Liver (tissue), 8 donors: ENCODE measurements at regions not wholly inside any gene's neighbourhood (a gene's known extent, or its start where the extent isn't known, plus 50 kb on each side); places are given as distances from the start of the nearest gene placed in this dataset.

ENCODE experiments used
- DNase-seq: peaks from one replicate; pipeline ENCODE4 v3.0.0-alpha.2; 2017; ENCODE audit warnings: low spot score
- H3K27ac ChIP-seq, 2 donors: one replicate each; pipeline ENCODE4 v1.7.0; 2013; ENCODE audit warnings: inconsistent platforms in 2 of 2, low read length in 2 of 2, control low read depth in 1 of 2, low read depth in 1 of 2, mild to moderate bottlenecking in 1 of 2
- H3K27me3 ChIP-seq, 4 donors: one replicate each; pipeline versions ENCODE4 v1.6.1 to v1.7.0; 2013; ENCODE audit warnings: low read length in 3 of 4, inconsistent platforms in 1 of 4, mild to moderate bottlenecking in 1 of 4, moderate library complexity in 1 of 4; ENCODE audit not compliant: control insufficient read depth in 4 of 4, insufficient read depth in 4 of 4
- H3K36me3 ChIP-seq, 4 donors: one replicate each; pipeline versions ENCODE4 v1.6.1 to v1.7.0; 2013; ENCODE audit warnings: low read length in 3 of 4, mild to moderate bottlenecking in 3 of 4, low read depth in 1 of 4, moderate library complexity in 1 of 4; ENCODE audit not compliant: control insufficient read depth in 4 of 4, insufficient read depth in 3 of 4
- H3K4me1 ChIP-seq, 4 donors: one replicate each; pipeline versions ENCODE4 v1.6.1 to v1.7.0; 2013; ENCODE audit warnings: low read length in 3 of 4, mild to moderate bottlenecking in 3 of 4, moderate library complexity in 1 of 4; ENCODE audit not compliant: control insufficient read depth in 4 of 4, insufficient read depth in 4 of 4
- H3K4me3 ChIP-seq, 3 donors: one replicate each; pipeline versions ENCODE4 v1.6.1 to v1.7.0; 2013; ENCODE audit warnings: low read length in 3 of 3, control low read depth in 1 of 3, low read depth in 1 of 3, mild to moderate bottlenecking in 1 of 3
- H3K9ac ChIP-seq, 2 donors: one replicate each; pipeline ENCODE4 v1.7.0; 2013; ENCODE audit warnings: low read length in 2 of 2, mild to moderate bottlenecking in 2 of 2, moderate library complexity in 2 of 2, control low read depth in 1 of 2, low read depth in 1 of 2
- H3K9me3 ChIP-seq, 4 donors: one replicate each; pipeline versions ENCODE4 v1.6.1 to v1.7.0; 2013; ENCODE audit warnings: low read length in 3 of 4; ENCODE audit not compliant: control insufficient read depth in 4 of 4
- EGR1 ChIP-seq, 2 donors: IDR thresholded peaks; 2 replicates each; pipeline ENCODE4 v1.6.1; 2016 to 2018; ENCODE audit warnings: antibody characterized with exemption in 2 of 2, low read depth in 2 of 2
- FOXA1 ChIP-seq: IDR thresholded peaks from 2 replicates; pipeline ENCODE4 v1.6.1; 2016; ENCODE audit warnings: antibody characterized with exemption
- HNF4A ChIP-seq, 2 donors: conservative IDR thresholded peaks; 2 replicates each; pipeline ENCODE4 v1.6.1; 2016; ENCODE audit warnings: antibody characterized with exemption in 2 of 2, mild to moderate bottlenecking in 2 of 2
- HNF4G ChIP-seq: IDR thresholded peaks from 2 replicates; pipeline ENCODE4 v1.6.1; 2016; ENCODE audit warnings: antibody characterized with exemption
- JUND ChIP-seq, 2 donors: IDR thresholded peaks; 2 replicates each; pipeline ENCODE4 v1.6.1; 2016; ENCODE audit warnings: antibody characterized with exemption in 2 of 2
- NR2F2 ChIP-seq: IDR thresholded peaks from 2 replicates; pipeline ENCODE4 v1.6.1; 2016; ENCODE audit warnings: antibody characterized with exemption
- RXRA ChIP-seq, 2 donors: IDR thresholded peaks; 2 replicates each; pipeline ENCODE4 v1.6.1; 2017 to 2018; ENCODE audit warnings: antibody characterized with exemption in 2 of 2, mild to moderate bottlenecking in 1 of 2
- SP1 ChIP-seq: IDR thresholded peaks from 2 replicates; pipeline ENCODE4 v1.6.1; 2018; ENCODE audit warnings: antibody characterized with exemption, mild to moderate bottlenecking
- TAF1 ChIP-seq: conservative IDR thresholded peaks from 2 replicates; pipeline ENCODE4 v1.6.1; 2016; ENCODE audit warnings: antibody characterized with exemption, mild to moderate bottlenecking
- YY1 ChIP-seq: IDR thresholded peaks from 2 replicates; pipeline ENCODE4 v1.6.1; 2016; ENCODE audit warnings: antibody characterized with exemption, mild to moderate bottlenecking
- ZBTB33 ChIP-seq: IDR thresholded peaks from 2 replicates; pipeline ENCODE4 v1.6.1; 2016; ENCODE audit warnings: antibody characterized with exemption
- WGBS: extraction: QIAGEN DNeasy Blood & Tissue Kit; methylation state at CpG from one replicate; pipeline ENCODE4 v1.1.7; 2013; 5-methylcytosine and 5-hydroxymethylcytosine counted together
- TF ChIP-seq, protein P1 (sequence below): IDR thresholded peaks from 2 replicates; pipeline ENCODE4 v1.6.1; 2016; ENCODE audit warnings: antibody characterized with exemption
- TF ChIP-seq, protein P2 (sequence below): IDR thresholded peaks from 2 replicates; pipeline ENCODE4 v1.6.1; 2016; ENCODE audit warnings: antibody characterized with exemption
- TF ChIP-seq, protein P3 (sequence below): fragments of 150-350 bp; IDR thresholded peaks from 2 replicates; pipeline ENCODE4 v1.5.1; 2017; ENCODE audit warnings: improper control_type of control experiment, low read depth, low read length; ENCODE audit not compliant: missing input control
- donor health status: healthy.
- donor health status: healthy.
- donor health status: healthy.
- donor health status: healthy.
- donor health status: healthy.

DNA sequence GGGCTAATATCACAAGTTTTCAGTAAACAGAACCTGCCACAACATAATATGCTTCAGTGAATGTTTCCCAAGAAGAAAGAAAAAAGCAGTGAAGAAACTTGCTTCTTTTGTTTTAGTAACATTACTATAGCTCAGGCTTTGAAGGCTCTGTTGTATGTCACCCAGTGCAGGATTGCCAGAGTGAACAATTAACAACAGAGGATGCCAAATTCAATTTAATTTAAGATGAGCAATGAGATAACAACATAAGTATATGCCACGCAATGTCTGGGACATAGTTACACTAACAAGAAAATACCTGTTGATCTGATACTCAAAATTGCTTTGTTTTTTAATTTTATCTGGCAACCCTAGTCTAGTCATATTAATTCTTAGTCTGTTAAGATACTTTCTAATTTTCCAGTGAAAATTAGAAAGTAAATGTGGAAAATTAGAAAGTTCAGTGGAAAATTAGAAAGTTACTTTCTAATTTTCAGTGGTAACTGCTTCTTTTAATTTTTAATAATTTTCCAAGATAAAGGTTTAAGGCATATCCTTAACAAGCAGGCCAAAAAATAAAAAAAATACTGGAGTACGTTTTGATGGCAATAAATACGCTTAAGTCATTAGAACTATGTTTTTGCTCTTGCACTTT lies 336.3 kb downstream of the SLITRK6 start (continued):
- TF ChIP-seq, protein P1, sequence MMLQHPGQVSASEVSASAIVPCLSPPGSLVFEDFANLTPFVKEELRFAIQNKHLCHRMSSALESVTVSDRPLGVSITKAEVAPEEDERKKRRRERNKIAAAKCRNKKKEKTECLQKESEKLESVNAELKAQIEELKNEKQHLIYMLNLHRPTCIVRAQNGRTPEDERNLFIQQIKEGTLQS: no peak
- TF ChIP-seq HNF4G (no peak), YY1 (no peak), SP1 (no peak)

GRCh38 chr13:85461621-85462020 lies 337.6 kb downstream of the SLITRK6 start:
- H3K36me3 ChIP-seq: no peaks in the 10 kb centered on the region
- no peak overlapping the region for H3K4me3 ChIP-seq
- no peak for DNase-seq
- WGBS: 82% methylated on average over 1 of the region's 1 CpG
- H3K4me1 ChIP-seq: no peaks in the 10 kb centered on the region
- TF ChIP-seq HNF4A (conservative IDR thresholded peaks at IDR 0.05): no peak
- TF ChIP-seq, protein P2, sequence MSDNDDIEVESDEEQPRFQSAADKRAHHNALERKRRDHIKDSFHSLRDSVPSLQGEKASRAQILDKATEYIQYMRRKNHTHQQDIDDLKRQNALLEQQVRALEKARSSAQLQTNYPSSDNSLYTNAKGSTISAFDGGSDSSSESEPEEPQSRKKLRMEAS: no peak
- TF ChIP-seq HNF4G: no peak
- no peak for TF ChIP-seq EGR1 (IDR thresholded peaks at IDR 0.05; ENCODE audit: low read depth in 2 of 2)
- TF ChIP-seq JUND (IDR thresholded peaks at IDR 0.05): no peak
- no peak for TF ChIP-seq FOXA1
- TF ChIP-seq ZBTB33: no peak
- TF ChIP-seq, protein P1: no peak
- TF ChIP-seq NR2F2: no peak
- TF ChIP-seq, protein P3, sequence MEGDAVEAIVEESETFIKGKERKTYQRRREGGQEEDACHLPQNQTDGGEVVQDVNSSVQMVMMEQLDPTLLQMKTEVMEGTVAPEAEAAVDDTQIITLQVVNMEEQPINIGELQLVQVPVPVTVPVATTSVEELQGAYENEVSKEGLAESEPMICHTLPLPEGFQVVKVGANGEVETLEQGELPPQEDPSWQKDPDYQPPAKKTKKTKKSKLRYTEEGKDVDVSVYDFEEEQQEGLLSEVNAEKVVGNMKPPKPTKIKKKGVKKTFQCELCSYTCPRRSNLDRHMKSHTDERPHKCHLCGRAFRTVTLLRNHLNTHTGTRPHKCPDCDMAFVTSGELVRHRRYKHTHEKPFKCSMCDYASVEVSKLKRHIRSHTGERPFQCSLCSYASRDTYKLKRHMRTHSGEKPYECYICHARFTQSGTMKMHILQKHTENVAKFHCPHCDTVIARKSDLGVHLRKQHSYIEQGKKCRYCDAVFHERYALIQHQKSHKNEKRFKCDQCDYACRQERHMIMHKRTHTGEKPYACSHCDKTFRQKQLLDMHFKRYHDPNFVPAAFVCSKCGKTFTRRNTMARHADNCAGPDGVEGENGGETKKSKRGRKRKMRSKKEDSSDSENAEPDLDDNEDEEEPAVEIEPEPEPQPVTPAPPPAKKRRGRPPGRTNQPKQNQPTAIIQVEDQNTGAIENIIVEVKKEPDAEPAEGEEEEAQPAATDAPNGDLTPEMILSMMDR: no peak
- TF ChIP-seq RXRA (IDR thresholded peaks at IDR 0.05): no peak
- no peak for TF ChIP-seq TAF1
- H3K27me3 ChIP-seq: no peaks in the 10 kb centered on the region
- no peak overlapping the region for H3K9ac ChIP-seq
- no peak overlapping the region for H3K27ac ChIP-seq
- peaks cover 0 to 15% (median 2%) of the 10 kb centered on the region in 4 donors for H3K9me3 ChIP-seq

DNA sequence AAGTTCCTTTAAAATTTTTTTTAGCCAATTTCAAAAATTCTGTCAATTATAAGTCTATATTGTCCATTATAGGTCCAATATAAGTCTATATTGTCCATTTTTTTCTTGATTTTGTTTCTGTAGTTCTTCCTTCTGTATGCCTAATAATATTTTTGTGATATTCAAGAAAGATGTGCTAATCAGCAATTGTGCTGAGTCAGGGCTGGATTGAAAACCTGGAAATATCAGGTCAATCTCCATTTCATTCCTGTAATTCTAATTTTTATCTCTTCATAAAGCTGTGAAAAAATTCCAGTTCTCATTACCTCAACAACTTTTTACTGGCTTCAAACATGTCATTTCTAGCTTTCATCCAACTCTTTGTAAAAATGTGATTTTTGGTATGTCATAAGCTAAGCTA lies 353.7 kb downstream of the SLITRK6 start:
- H3K9me3 ChIP-seq: peaks cover 0 to 2% (median 0%) of the 10 kb centered on the region in 4 donors
- DNase-seq: no peak
- H3K4me1 ChIP-seq: no peaks in the 10 kb centered on the region
- no peaks in the 10 kb centered on the region for H3K36me3 ChIP-seq
- H3K4me3 ChIP-seq: no peak overlapping the region
- H3K27me3 ChIP-seq: peaks cover 0 to 3% (median 0%) of the 10 kb centered on the region in 4 donors
- no peak overlapping the region for H3K27ac ChIP-seq
- TF ChIP-seq FOXA1: no peak
- TF ChIP-seq EGR1 (IDR thresholded peaks at IDR 0.05; ENCODE audit: low read depth in 2 of 2): no peak
- no peak overlapping the region for H3K9ac ChIP-seq
